ENCODE measurements at regions not wholly inside any gene's neighbourhood (a gene's known extent, or its start where the extent isn't known, plus 50 kb on each side); places are given as distances from the start of the nearest gene placed in this dataset.
"Not testable (repeated sequence)": the region's sequence is repeated elsewhere in the genome, so short reads cannot be mapped to it uniquely, and the experiment has no call there.

GRCh38 chr2:67623741-67624140 lies 226.6 kb downstream of the ETAA1 start:
- not testable (repeated sequence) for DNase-seq (ENCODE audit: low spot score)

- DNase-seq (ENCODE audit: low spot score), result no peak
Observed at GRCh38 chr2:67625178-67625577, 228.0 kb downstream of the ETAA1 start.

- no peak for DNase-seq (ENCODE audit: low spot score)
Observed at GRCh38 chr2:67625690-67626475, 228.8 kb downstream of the ETAA1 start.

GRCh38 chr2:67626656-67627055 lies 229.5 kb downstream of the ETAA1 start:
- DNase-seq (ENCODE audit: low spot score), result no peak

GRCh38 chr2:67627456-67628207 lies 230.5 kb downstream of the ETAA1 start:
- no peak for DNase-seq (ENCODE audit: low spot score)

GRCh38 chr2:67628892-67629291 lies 231.8 kb downstream of the ETAA1 start:
- DNase-seq (ENCODE audit: low spot score), result no peak

- no peak for DNase-seq (ENCODE audit: low spot score)
Observed at GRCh38 chr2:67631483-67631882, 234.3 kb downstream of the ETAA1 start.

GRCh38 chr2:67633212-67633856 lies 236.2 kb downstream of the ETAA1 start:
- no peak for DNase-seq (ENCODE audit: low spot score)

- DNase-seq (ENCODE audit: low spot score), result no peak
Observed at GRCh38 chr2:67638146-67638545, 241.0 kb downstream of the ETAA1 start.

GRCh38 chr2:67641312-67642045 lies 244.3 kb downstream of the ETAA1 start:
- DNase-seq (ENCODE audit: low spot score), result no peak

- DNase-seq (ENCODE audit: low spot score), result no peak
Observed at GRCh38 chr2:67642046-67642382, 244.9 kb downstream of the ETAA1 start.

- DNase-seq (ENCODE audit: low spot score), result no peak
Observed at GRCh38 chr2:67642961-67643360, 245.8 kb downstream of the ETAA1 start.

GRCh38 chr2:67645280-67646138 lies 248.4 kb downstream of the ETAA1 start:
- DNase-seq (ENCODE audit: low spot score), result no peak

- DNase-seq (ENCODE audit: low spot score), result no peak
Observed at GRCh38 chr2:67646714-67647333, 249.7 kb downstream of the ETAA1 start.

GRCh38 chr2:67649331-67650261 lies 252.5 kb downstream of the ETAA1 start:
- DNase-seq (ENCODE audit: low spot score), result peak; percentile 56

- DNase-seq (ENCODE audit: low spot score), result peak; percentile 90
Observed at GRCh38 chr2:67650291-67651133, 253.4 kb downstream of the ETAA1 start.

GRCh38 chr2:67651565-67651964 lies 254.4 kb downstream of the ETAA1 start:
- no peak for DNase-seq (ENCODE audit: low spot score)

GRCh38 chr2:67652679-67653078 lies 255.5 kb downstream of the ETAA1 start:
- no peak for DNase-seq (ENCODE audit: low spot score)

GRCh38 chr2:67656875-67657274 lies 259.7 kb downstream of the ETAA1 start:
- DNase-seq (ENCODE audit: low spot score), result no peak
